Neural cell (in vitro differentiated cells): ENCODE measurements at regions not wholly inside any gene's neighbourhood (a gene's known extent, or its start where the extent isn't known, plus 50 kb on each side); places are given as distances from the start of the nearest gene placed in this dataset.

Source experiments
- H2AFZ ChIP-seq: fragments of 200-600, 300-800 bp; sonication (generic), shearing (Covaris generic); 2 replicates; pipeline ENCODE4 v1.6.0; 2014; ENCODE audit warnings: low read depth, mild to moderate bottlenecking, antibody characterized with exemption, low read length, moderate library complexity
- H3F3A ChIP-seq: fragments of 200-600 bp; shearing (Covaris generic); 2 replicates; pipeline ENCODE4 v1.6.1; 2016; ENCODE audit warnings: mild to moderate bottlenecking, moderate library complexity, mixed read lengths, antibody characterized with exemption, low read length; ENCODE audit not compliant: insufficient read depth, poor library complexity, severe bottlenecking
- H3K27ac ChIP-seq: fragments of 200-600, 300-800 bp; sonication (generic), shearing (Covaris generic); 2 replicates; pipeline ENCODE4 v1.5.1; 2014; ENCODE audit warnings: mild to moderate bottlenecking, low read length, moderate library complexity
- H3K27me3 ChIP-seq: fragments of 300-800, 200-600 bp; sonication (generic), shearing (Covaris generic); 2 replicates; pipeline ENCODE4 v1.6.0; 2014; ENCODE audit warnings: mild to moderate bottlenecking, low read depth, low read length, moderate library complexity; ENCODE audit not compliant: insufficient read depth
- H3K36me3 ChIP-seq: fragments of 300-800, 200-600 bp; sonication (generic), shearing (Covaris generic); 2 replicates; pipeline ENCODE4 v1.5.1; 2014; ENCODE audit warnings: mild to moderate bottlenecking, antibody characterized with exemption, low read length, moderate library complexity; ENCODE audit not compliant: insufficient read depth
- H3K4me2 ChIP-seq: fragments of 300-800, 200-600 bp; sonication (generic), shearing (Covaris generic); 2 replicates; pipeline ENCODE4 v1.6.0; 2014; ENCODE audit warnings: mild to moderate bottlenecking, low read length
- H3K4me3 ChIP-seq: fragments of 300-800, 200-600 bp; sonication (generic), shearing (Covaris generic); 2 replicates; pipeline ENCODE4 v1.5.1; 2014; ENCODE audit warnings: mild to moderate bottlenecking, low read length, moderate library complexity
- H3K79me2 ChIP-seq: fragments of 200-600 bp; shearing (Covaris generic); replicated peaks from 2 replicates; pipeline ENCODE4 v1.6.0; 2014; ENCODE audit warnings: mild to moderate bottlenecking, low read length, moderate library complexity; ENCODE audit not compliant: insufficient read depth
- H3K9ac ChIP-seq: fragments of 300-800, 200-600 bp; sonication (generic), shearing (Covaris generic); 2 replicates; pipeline ENCODE4 v1.6.1; 2016; ENCODE audit warnings: mild to moderate bottlenecking, low read length, mixed read lengths
- H3K9me2 ChIP-seq: fragments of 200-600 bp; shearing (Covaris generic); 2 replicates; pipeline ENCODE4 v1.6.1; 2016; ENCODE audit warnings: mild to moderate bottlenecking, low read length, mixed read lengths; ENCODE audit not compliant: insufficient read depth
- H3K9me3 ChIP-seq: fragments of 200-600, 300-800 bp; sonication (generic), shearing (Covaris generic); 2 replicates; pipeline ENCODE4 v1.6.1; 2016; ENCODE audit warnings: mild to moderate bottlenecking, mixed run types, low read length, moderate library complexity, mixed read lengths
- H4K20me1 ChIP-seq: fragments of 200-600 bp; shearing (Covaris generic); 2 replicates; pipeline ENCODE4 v1.6.1; 2016; ENCODE audit warnings: mild to moderate bottlenecking, mixed run types; ENCODE audit not compliant: insufficient read depth
- CTCF ChIP-seq: fragments of 450-650 bp; IDR thresholded peaks from 2 replicates; pipeline ENCODE4 v1.5.1; 2014; ENCODE audit warnings: antibody characterized with exemption, mild to moderate bottlenecking, moderate library complexity; ENCODE audit not compliant: poor library complexity, severe bottlenecking
- EP300 ChIP-seq: fragments of 450-650 bp; conservative IDR thresholded peaks from 2 replicates; pipeline ENCODE4 v1.6.1; 2014; ENCODE audit warnings: antibody characterized with exemption, mild to moderate bottlenecking, moderate library complexity; ENCODE audit not compliant: poor library complexity, severe bottlenecking
- EZH2 ChIP-seq: fragments of 200-600, 300-800 bp; shearing (Covaris generic), sonication (generic); IDR thresholded peaks from 2 replicates; pipeline ENCODE4 v1.6.1; 2014; ENCODE audit warnings: antibody characterized with exemption, low read length, borderline replicate concordance, mild to moderate bottlenecking; ENCODE audit not compliant: insufficient read depth, poor library complexity, severe bottlenecking
- MXI1 ChIP-seq: fragments of 450-650 bp; conservative IDR thresholded peaks from 2 replicates; pipeline ENCODE4 v1.6.1; 2014; ENCODE audit warnings: antibody characterized with exemption, mild to moderate bottlenecking; ENCODE audit not compliant: poor library complexity, severe bottlenecking
- POLR2AphosphoS5 ChIP-seq: IDR thresholded peaks from 2 replicates; pipeline ENCODE4 v1.6.1; 2012
- RAD21 ChIP-seq: fragments of 450-650 bp; conservative IDR thresholded peaks from 2 replicates; pipeline ENCODE4 v1.6.1; 2014; ENCODE audit warnings: antibody characterized with exemption, mild to moderate bottlenecking, moderate library complexity
- REST ChIP-seq: IDR thresholded peaks from 2 replicates; pipeline ENCODE4 v1.6.1; 2012; ENCODE audit warnings: borderline replicate concordance
- SMC3 ChIP-seq: fragments of 450-650 bp; conservative IDR thresholded peaks from 2 replicates; pipeline ENCODE4 v1.6.1; 2014; ENCODE audit warnings: antibody characterized with exemption, mild to moderate bottlenecking, moderate library complexity; ENCODE audit not compliant: poor library complexity
- TAF1 ChIP-seq: IDR thresholded peaks from 2 replicates; pipeline ENCODE4 v1.6.1; 2012; ENCODE audit warnings: low read depth

DNA sequence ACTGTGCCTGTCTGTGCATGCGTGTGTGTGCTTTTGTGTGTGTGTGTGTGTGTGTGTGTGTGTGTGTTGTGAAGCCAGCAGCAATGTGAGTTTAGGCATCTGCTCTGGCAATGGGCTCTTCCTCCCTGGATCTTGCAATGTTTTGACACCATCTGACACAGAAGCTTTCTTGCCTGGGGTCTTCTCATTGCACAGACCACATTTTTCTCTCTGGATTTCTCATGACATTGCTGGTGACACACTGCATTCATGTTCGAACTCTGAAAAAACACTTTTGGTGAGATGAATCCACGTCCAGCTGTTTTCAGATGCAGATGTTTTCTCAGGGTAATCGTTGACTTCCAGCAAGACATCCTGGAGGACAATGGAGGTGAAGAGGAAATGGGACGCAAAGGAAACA, 63.0 kb upstream of the FZD8 start:
- Histone ChIP-seq H3K9me2 (no peaks in the 10 kb centered on the region), H3K27ac (no peak overlapping the region), H3K79me2 (no peaks in the 10 kb centered on the region), H3K9me3 (no peaks in the 10 kb centered on the region), H3K4me3 (no peak overlapping the region), H3K36me3 (no peaks in the 10 kb centered on the region), H2AFZ (no peak overlapping the region), H3K9ac (no peak overlapping the region), H3F3A (no peaks in the 10 kb centered on the region), H3K27me3 (no peaks in the 10 kb centered on the region), H4K20me1 (no peaks in the 10 kb centered on the region), H3K4me2 (no peak overlapping the region)
- TF ChIP-seq TAF1 (no peak), RAD21 (no peak), MXI1 (no peak), REST (no peak), EZH2 (no peak), POLR2AphosphoS5 (no peak)

DNA sequence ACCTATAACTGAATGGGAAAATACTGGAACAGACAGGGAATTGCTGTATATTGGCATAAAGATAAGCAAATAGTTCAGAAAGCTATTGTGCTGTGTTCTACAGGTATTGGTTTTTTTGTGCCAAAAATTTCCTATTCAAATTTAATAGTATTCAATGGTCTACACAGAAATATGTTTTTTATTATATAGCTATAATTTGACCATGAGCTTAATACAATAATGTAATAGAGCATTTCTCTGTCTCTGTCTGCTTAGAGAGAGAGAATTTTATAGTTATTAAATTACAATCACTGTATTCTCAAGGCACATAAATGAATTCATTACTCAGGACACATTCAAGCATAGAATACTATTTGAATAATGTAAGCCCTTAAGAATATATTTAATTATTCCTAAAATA, 62.3 kb upstream of the FZD8 start:
- TF ChIP-seq TAF1 (no peak), EZH2 (no peak), CTCF (no peak), SMC3 (no peak), POLR2AphosphoS5 (no peak), REST (no peak), EP300 (no peak), MXI1 (no peak), RAD21 (no peak)
- Histone ChIP-seq H3F3A (no peaks in the 10 kb centered on the region), H3K4me2 (no peak overlapping the region)

More for the DNA sequence above, 62.3 kb upstream of the FZD8 start:
- H3K79me2 ChIP-seq, result no peaks in the 10 kb centered on the region
- H3K27ac ChIP-seq, result no peak overlapping the region
- H3K9ac ChIP-seq, result no peak overlapping the region
- no peaks in the 10 kb centered on the region for H4K20me1 ChIP-seq
- no peak overlapping the region for H2AFZ ChIP-seq
- no peak overlapping the region for H3K4me3 ChIP-seq
- H3K9me3 ChIP-seq, result no peaks in the 10 kb centered on the region
- no peaks in the 10 kb centered on the region for H3K36me3 ChIP-seq
- H3K27me3 ChIP-seq, result no peaks in the 10 kb centered on the region
- no peaks in the 10 kb centered on the region for H3K9me2 ChIP-seq
